WTC11 (cell line): ENCODE measurements at regions not wholly inside any gene's neighbourhood (a gene's known extent, or its start where the extent isn't known, plus 50 kb on each side); places are given as distances from the start of the nearest gene placed in this dataset.
A peak's percentile ranks its signal among the peaks of the same experiment; 100 is the strongest.

ENCODE experiments used
- ATAC-seq: fragments of 200-7000 bp; cut with Tn5 transposase; 2 replicates; pipeline ENCODE4 v1.10.0; 2021; ENCODE audit warnings: mild to moderate bottlenecking, moderate library complexity
- CTCF ChIA-PET: fragments of 300-600 bp; sonication (Branson Sonifier 250); formaldehyde crosslinking; loops from one replicate; lab custom pipeline; 2021; ENCODE audit warnings: antibody characterized with exemption; lab: Charles Lee
- POLR2A ChIA-PET: fragments of 350-600 bp; sonication (Branson Sonifier 250); formaldehyde crosslinking; loops from one replicate; lab custom pipeline; 2021; ENCODE audit warnings: antibody characterized with exemption; lab: Charles Lee
- DNase-seq: peaks from one replicate; pipeline ENCODE4 v3.0.0; 2021; ENCODE audit warnings: low spot score
- H3K27ac Mint-ChIP-seq: 2 replicates; pipeline ENCODE4 v1.8.0; 2021; ENCODE audit warnings: mixed read lengths
- H3K27me3 Mint-ChIP-seq: 2 replicates; pipeline ENCODE4 v1.8.0; 2021; ENCODE audit warnings: low read depth, mild to moderate bottlenecking, moderate library complexity, mixed read lengths
- H3K36me3 Mint-ChIP-seq: 2 replicates; pipeline ENCODE4 v1.8.0; 2021; ENCODE audit warnings: mixed read lengths
- H3K4me1 Mint-ChIP-seq: 2 replicates; pipeline ENCODE4 v1.8.0; 2022; ENCODE audit warnings: mixed read lengths
- H3K4me3 Mint-ChIP-seq: 2 replicates; pipeline ENCODE4 v1.8.0; 2021; ENCODE audit warnings: mild to moderate bottlenecking, moderate library complexity, mixed read lengths
- H3K9me3 Mint-ChIP-seq: 2 replicates; pipeline ENCODE4 v1.8.0; 2021; ENCODE audit warnings: mixed read lengths
- CBFB ChIP-seq: sonication (generic); formaldehyde crosslinking; IDR thresholded peaks from 2 replicates; pipeline ENCODE4 v1.8.1; 2022; ENCODE audit warnings: mild to moderate bottlenecking, low read depth, missing genetic modification reagents
- ESRRA ChIP-seq: sonication (generic); formaldehyde crosslinking; IDR thresholded peaks from 2 replicates; pipeline ENCODE4 v1.8.1; 2022; ENCODE audit warnings: mild to moderate bottlenecking, missing genetic modification reagents, borderline replicate concordance
- ETV6 ChIP-seq: sonication (generic); formaldehyde crosslinking; IDR thresholded peaks from 2 replicates; pipeline ENCODE4 v1.8.1; 2022; ENCODE audit warnings: mild to moderate bottlenecking, missing genetic modification reagents
- FOXJ3 ChIP-seq: sonication (generic); formaldehyde crosslinking; IDR thresholded peaks from 2 replicates; pipeline ENCODE4 v1.9.0; 2021; ENCODE audit warnings: missing genetic modification reagents, mild to moderate bottlenecking, borderline replicate concordance
- FOXK1 ChIP-seq: sonication (generic); formaldehyde crosslinking; IDR thresholded peaks from 2 replicates; pipeline ENCODE4 v1.8.0; 2022; ENCODE audit warnings: mild to moderate bottlenecking, moderate library complexity, missing genetic modification reagents
- IRF2 ChIP-seq: sonication (generic); formaldehyde crosslinking; IDR thresholded peaks from 2 replicates; pipeline ENCODE4 v1.8.0; 2022; ENCODE audit warnings: low read depth, missing genetic modification reagents, borderline replicate concordance
- MAX ChIP-seq: sonication (generic); formaldehyde crosslinking; IDR thresholded peaks from 2 replicates; pipeline ENCODE4 v1.8.0; 2022; ENCODE audit warnings: mild to moderate bottlenecking, missing genetic modification reagents
- NFATC4 ChIP-seq: fragments of 250-450 bp; sonication (Bioruptor Pico); IDR thresholded peaks from 2 replicates; pipeline ENCODE4 v1.9.0; 2021; ENCODE audit warnings: mild to moderate bottlenecking
- NFE2L1 ChIP-seq: sonication (generic); formaldehyde crosslinking; IDR thresholded peaks from 2 replicates; pipeline ENCODE4 v1.8.1; 2023; ENCODE audit warnings: missing genetic modification reagents
- NR3C1 ChIP-seq: sonication (generic); formaldehyde crosslinking; conservative IDR thresholded peaks from 2 replicates; pipeline ENCODE4 v1.8.1; 2023; ENCODE audit warnings: low read depth, mild to moderate bottlenecking, missing genetic modification reagents
- PRRX2 ChIP-seq: fragments of 250-450 bp; sonication (Bioruptor Pico); IDR thresholded peaks from 2 replicates; pipeline ENCODE4 v1.8.0; 2021; ENCODE audit warnings: mild to moderate bottlenecking
- SMAD3 ChIP-seq: sonication (generic); formaldehyde crosslinking; IDR thresholded peaks from 2 replicates; pipeline ENCODE4 v1.8.0; 2022; ENCODE audit warnings: missing genetic modification reagents, mild to moderate bottlenecking, borderline replicate concordance
- STAT6 ChIP-seq: sonication (generic); formaldehyde crosslinking; conservative IDR thresholded peaks from 2 replicates; pipeline ENCODE4 v1.8.1; 2023; ENCODE audit warnings: mild to moderate bottlenecking, low read depth, missing genetic modification reagents, moderate library complexity
- TCF7 ChIP-seq: sonication (generic); formaldehyde crosslinking; IDR thresholded peaks from 2 replicates; pipeline ENCODE4 v1.8.0; 2022; ENCODE audit warnings: mild to moderate bottlenecking, low read depth, missing genetic modification reagents, moderate library complexity
- ZBTB21 ChIP-seq: sonication (generic); formaldehyde crosslinking; IDR thresholded peaks from 2 replicates; pipeline ENCODE4 v1.8.1; 2023; ENCODE audit warnings: mild to moderate bottlenecking, missing genetic modification reagents, borderline replicate concordance
- ZNF219 ChIP-seq: sonication (generic); formaldehyde crosslinking; IDR thresholded peaks from 2 replicates; pipeline ENCODE4 v1.8.0; 2023; ENCODE audit warnings: missing genetic modification reagents, mild to moderate bottlenecking, borderline replicate concordance
- ZNF317 ChIP-seq: sonication (generic); formaldehyde crosslinking; IDR thresholded peaks from 2 replicates; pipeline ENCODE4 v1.8.1; 2023; ENCODE audit warnings: low read depth, mild to moderate bottlenecking, moderate library complexity, missing genetic modification reagents, borderline replicate concordance
- ZNF425 ChIP-seq: fragments of 250-450 bp; sonication (Bioruptor Pico); conservative IDR thresholded peaks from 2 replicates; pipeline ENCODE4 v1.9.0; 2021; ENCODE audit warnings: mild to moderate bottlenecking
- ZNF512 ChIP-seq: sonication (generic); formaldehyde crosslinking; IDR thresholded peaks from 2 replicates; pipeline ENCODE4 v1.8.1; 2022; ENCODE audit warnings: missing genetic modification reagents, borderline replicate concordance
- ZNF671 ChIP-seq: fragments of 250-450 bp; sonication (Bioruptor Pico); IDR thresholded peaks from 2 replicates; pipeline ENCODE4 v1.8.0; 2021; ENCODE audit warnings: mild to moderate bottlenecking
- ZSCAN18 ChIP-seq: fragments of 250-450 bp; sonication (Bioruptor Pico); IDR thresholded peaks from 2 replicates; pipeline ENCODE4 v2.1.2; 2022; ENCODE audit warnings: mild to moderate bottlenecking, moderate library complexity

GRCh38 chr20:57069442-57069841, 197.0 kb downstream of the BMP7 start:
- POLR2A ChIA-PET: no interaction called here
- no peak overlapping the region for H3K4me3 Mint-ChIP-seq
- H3K9me3 Mint-ChIP-seq: no peaks in the 10 kb centered on the region
- ATAC-seq (no peak), DNase-seq (no peak)
- CTCF ChIA-PET: interaction anchor here (1.2 to 4.7 kb wide), 4 partner anchors 9 to 95 kb away, joined by 3 to 41 read pairs (median 5); no protein-coding TSS in a partner anchor
- TF ChIP-seq ZSCAN18 (CRISPR knock-in tag) (no peak), ZNF317 (CRISPR knock-in tag) (no peak), PRRX2 (no peak), ZNF512 (CRISPR knock-in tag) (no peak), ZNF671 (CRISPR knock-in tag) (no peak), FOXJ3 (no peak), ETV6 (CRISPR knock-in tag) (no peak), SMAD3 (no peak), ZNF425 (CRISPR knock-in tag) (no peak), TCF7 (CRISPR knock-in tag) (no peak)
- peaks cover 55% of the 10 kb centered on the region for H3K4me1 Mint-ChIP-seq
- H3K27me3 Mint-ChIP-seq: peaks cover 53% of the 10 kb centered on the region
- no peaks in the 10 kb centered on the region for H3K36me3 Mint-ChIP-seq
- no peak overlapping the region for H3K27ac Mint-ChIP-seq

GRCh38 chr20:57070296-57070695, 196.1 kb downstream of the BMP7 start:
- CTCF ChIA-PET: interaction anchor here (0.8 to 4.7 kb wide), 4 partner anchors 9 to 48 kb away, joined by 4 to 41 read pairs (median 5); no protein-coding TSS in a partner anchor
- Mint-ChIP-seq H3K9me3 (peaks cover 7% of the 10 kb centered on the region), H3K27ac (no peak overlapping the region), H3K27me3 (peaks cover 55% of the 10 kb centered on the region), H3K4me3 (0 out of 2 replicates have a peak overlapping the region, but pooled peaks have one; percentile 77), H3K36me3 (no peaks in the 10 kb centered on the region), H3K4me1 (peaks cover 55% of the 10 kb centered on the region)
- DNase-seq (no peak), ATAC-seq (no peak)
- no peak for TF ChIP-seq NR3C1 (CRISPR knock-in tag)
- no peak for TF ChIP-seq ZNF425 (CRISPR knock-in tag)
- no peak for TF ChIP-seq FOXK1 (CRISPR knock-in tag)
- TF ChIP-seq TCF7 (CRISPR knock-in tag): no peak
- no peak for TF ChIP-seq NFE2L1 (CRISPR knock-in tag)
- no peak for TF ChIP-seq ZNF219 (CRISPR knock-in tag)
- TF ChIP-seq ESRRA (CRISPR knock-in tag): no peak
- TF ChIP-seq STAT6 (CRISPR knock-in tag): no peak
- TF ChIP-seq NFATC4 (CRISPR knock-in tag): no peak
- no peak for TF ChIP-seq ZBTB21 (CRISPR knock-in tag)
- no peak for TF ChIP-seq CBFB
- TF ChIP-seq MAX (CRISPR knock-in tag): no peak
- TF ChIP-seq FOXJ3: no peak
- no peak for TF ChIP-seq IRF2 (CRISPR knock-in tag)
- POLR2A ChIA-PET: no interaction called here
